ENCODE measurements at regions not wholly inside any gene's neighbourhood (a gene's known extent, or its start where the extent isn't known, plus 50 kb on each side); places are given as distances from the start of the nearest gene placed in this dataset.

- no peak overlapping the region for H3K27ac ChIP-seq (ENCODE audit: low read depth, low read length)
Measured at GRCh38 chr3:159233734-159234133, 431.9 kb downstream of the MFSD1 start.

GRCh38 chr3:159234306-159234705 is 432.5 kb downstream of the MFSD1 start:
- Histone ChIP-seq H3K27me3 (ENCODE audit: low read length) (no peaks in the 10 kb centered on the region), H3K9me3 (ENCODE audit: insufficient read depth, low read length) (no peaks in the 10 kb centered on the region), H3K4me3 (ENCODE audit: insufficient read depth, low read length, poor library complexity, severe bottlenecking) (no peak overlapping the region), H3F3A (ENCODE audit: insufficient read depth) (no peaks in the 10 kb centered on the region), H3K4me2 (ENCODE audit: low read depth, low read length, poor library complexity, severe bottlenecking) (no peak overlapping the region), H3K36me3 (ENCODE audit: low read length) (no peaks in the 10 kb centered on the region), H2AFZ (ENCODE audit: low read depth, low read length, severe bottlenecking) (no peak overlapping the region), H3K27ac (ENCODE audit: low read depth, low read length) (no peak overlapping the region), H3K79me2 (ENCODE audit: insufficient read depth, low read length) (no peaks in the 10 kb centered on the region), H3K9ac (ENCODE audit: low read length) (no peak overlapping the region), H4K20me1 (ENCODE audit: low read depth, low read length) (no peaks in the 10 kb centered on the region), H3K9me2 (replicated peaks; ENCODE audit: insufficient read depth, low read length) (no peaks in the 10 kb centered on the region)
- no peak for TF ChIP-seq CTCF (IDR thresholded peaks at IDR 0.05; ENCODE audit: insufficient read depth, low read length, poor library complexity, severe bottlenecking)
- TF ChIP-seq EZH2phosphoT487 (conservative IDR thresholded peaks at IDR 0.05; ENCODE audit: low read length) = no peak

More at GRCh38 chr3:159233734-159234133, 431.9 kb downstream of the MFSD1 start:
- Histone ChIP-seq H3K9me3 (ENCODE audit: insufficient read depth, low read length) (no peaks in the 10 kb centered on the region), H3K79me2 (ENCODE audit: insufficient read depth, low read length) (no peaks in the 10 kb centered on the region), H3F3A (ENCODE audit: insufficient read depth) (no peaks in the 10 kb centered on the region), H3K4me2 (ENCODE audit: low read depth, low read length, poor library complexity, severe bottlenecking) (no peak overlapping the region), H3K9me2 (replicated peaks; ENCODE audit: insufficient read depth, low read length) (no peaks in the 10 kb centered on the region), H3K9ac (ENCODE audit: low read length) (no peak overlapping the region), H3K27me3 (ENCODE audit: low read length) (no peaks in the 10 kb centered on the region), H3K4me3 (ENCODE audit: insufficient read depth, low read length, poor library complexity, severe bottlenecking) (no peak overlapping the region), H3K36me3 (ENCODE audit: low read length) (no peaks in the 10 kb centered on the region), H4K20me1 (ENCODE audit: low read depth, low read length) (no peaks in the 10 kb centered on the region), H2AFZ (ENCODE audit: low read depth, low read length, severe bottlenecking) (no peak overlapping the region)
- TF ChIP-seq CTCF (IDR thresholded peaks at IDR 0.05; ENCODE audit: insufficient read depth, low read length, poor library complexity, severe bottlenecking) (no peak), EZH2phosphoT487 (conservative IDR thresholded peaks at IDR 0.05; ENCODE audit: low read length) (no peak)

- H4K20me1 ChIP-seq (ENCODE audit: low read depth, low read length) = no peaks in the 10 kb centered on the region
- H3K9ac ChIP-seq (ENCODE audit: low read length) = no peak overlapping the region
- H3K27ac ChIP-seq (ENCODE audit: low read depth, low read length) = no peak overlapping the region
- H2AFZ ChIP-seq (ENCODE audit: low read depth, low read length, severe bottlenecking) = no peak overlapping the region
- H3K36me3 ChIP-seq (ENCODE audit: low read length) = no peaks in the 10 kb centered on the region
- H3K79me2 ChIP-seq (ENCODE audit: insufficient read depth, low read length) = no peaks in the 10 kb centered on the region
- H3K9me3 ChIP-seq (ENCODE audit: insufficient read depth, low read length) = no peaks in the 10 kb centered on the region
- no peaks in the 10 kb centered on the region for H3F3A ChIP-seq (ENCODE audit: insufficient read depth)
- H3K4me3 ChIP-seq (ENCODE audit: insufficient read depth, low read length, poor library complexity, severe bottlenecking) = no peak overlapping the region
- TF ChIP-seq CTCF (IDR thresholded peaks at IDR 0.05; ENCODE audit: insufficient read depth, low read length, poor library complexity, severe bottlenecking) (no peak), EZH2phosphoT487 (conservative IDR thresholded peaks at IDR 0.05; ENCODE audit: low read length) (no peak)
- H3K9me2 ChIP-seq (replicated peaks; ENCODE audit: insufficient read depth, low read length) = no peaks in the 10 kb centered on the region
- H3K27me3 ChIP-seq (ENCODE audit: low read length) = no peaks in the 10 kb centered on the region
- no peak overlapping the region for H3K4me2 ChIP-seq (ENCODE audit: low read depth, low read length, poor library complexity, severe bottlenecking)
Measured at GRCh38 chr3:159236321-159236720, 434.5 kb downstream of the MFSD1 start.

Measured in SU-DHL-6 (cell line).